Glutamatergic neuron (in vitro differentiated cells): ENCODE measurements at regions not wholly inside any gene's neighbourhood (a gene's known extent, or its start where the extent isn't known, plus 50 kb on each side); places are given as distances from the start of the nearest gene placed in this dataset.
"Not testable (repeated sequence)": the region's sequence is repeated elsewhere in the genome, so short reads cannot be mapped to it uniquely, and the experiment has no call there.

ENCODE experiments used
- DNase-seq: peaks from one replicate; pipeline ENCODE4 v3.0.0; 2022
- H3K27ac Mint-ChIP-seq: one replicate; pipeline ENCODE4 v1.8.0; 2020; ENCODE audit warnings: mild to moderate bottlenecking, mixed read lengths, inconsistent platforms; ENCODE audit not compliant: unreplicated experiment
- H3K27me3 Mint-ChIP-seq: one replicate; pipeline ENCODE4 v1.8.0; 2020; ENCODE audit warnings: mild to moderate bottlenecking, moderate library complexity, mixed read lengths, inconsistent platforms; ENCODE audit not compliant: unreplicated experiment
- H3K36me3 Mint-ChIP-seq: one replicate; pipeline ENCODE4 v1.8.0; 2020; ENCODE audit warnings: mild to moderate bottlenecking, mixed read lengths, inconsistent platforms; ENCODE audit not compliant: unreplicated experiment
- H3K4me1 Mint-ChIP-seq: one replicate; pipeline ENCODE4 v1.8.0; 2020; ENCODE audit warnings: mild to moderate bottlenecking, low read depth, mixed read lengths, inconsistent platforms; ENCODE audit not compliant: unreplicated experiment
- H3K4me3 Mint-ChIP-seq: one replicate; pipeline ENCODE4 v1.8.0; 2020; ENCODE audit warnings: mild to moderate bottlenecking, mixed read lengths, inconsistent platforms; ENCODE audit not compliant: unreplicated experiment
- H3K9me3 Mint-ChIP-seq: one replicate; pipeline ENCODE4 v1.8.0; 2020; ENCODE audit warnings: mild to moderate bottlenecking, moderate library complexity, mixed read lengths, inconsistent platforms; ENCODE audit not compliant: unreplicated experiment
- TF ChIP-seq, protein P1 (sequence below): fragments of 200-600 bp; sonication (generic); IDR thresholded peaks from one replicate; pipeline ENCODE4 v1.5.0; 2021; ENCODE audit not compliant: partially characterized antibody, unreplicated experiment

DNA sequence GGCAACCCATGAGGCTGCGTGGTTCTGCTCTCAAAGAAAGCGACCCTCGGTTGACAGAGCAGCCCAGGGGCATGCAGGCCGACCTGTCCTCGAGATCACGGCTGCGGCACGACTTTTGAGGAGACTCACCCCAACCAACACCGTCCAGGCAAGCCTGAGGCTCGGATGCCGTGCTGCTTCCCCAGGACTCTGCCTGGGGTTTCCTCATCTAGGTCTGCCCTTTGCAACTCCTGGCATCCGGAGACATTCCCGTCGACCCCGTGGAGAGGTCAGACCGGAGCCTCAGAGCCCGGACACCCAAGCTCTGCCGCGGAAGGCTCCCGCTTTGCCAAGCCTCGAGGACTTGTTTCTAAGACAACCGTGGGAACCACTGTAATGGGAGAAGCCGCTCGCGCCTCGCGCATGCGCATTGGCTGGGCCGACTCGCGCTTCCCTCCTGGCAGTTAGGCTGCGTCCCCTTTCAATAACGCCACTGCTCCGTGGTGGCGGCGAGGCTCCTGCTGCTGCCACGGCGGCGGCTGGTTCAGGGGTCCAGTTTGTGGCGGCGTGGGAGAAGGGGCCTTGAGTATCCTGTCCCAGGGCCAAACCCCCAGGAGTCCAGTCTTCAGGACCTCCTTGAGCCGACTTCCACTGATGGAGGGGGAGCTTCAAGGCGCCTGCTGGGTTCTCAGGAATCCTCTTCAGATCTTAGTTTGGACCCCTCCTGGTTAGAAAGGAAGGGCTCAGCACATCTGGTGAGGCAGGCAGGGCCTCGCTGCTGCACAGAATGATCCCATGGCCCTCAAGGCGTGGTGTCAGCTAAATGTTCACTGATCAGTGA is 101.7 kb upstream of the ZNF337 start:
- H3K27me3 Mint-ChIP-seq, H3K4me1 Mint-ChIP-seq, DNase-seq, H3K27ac Mint-ChIP-seq, H3K9me3 Mint-ChIP-seq, H3K4me3 Mint-ChIP-seq, H3K36me3 Mint-ChIP-seq: not testable (repeated sequence)

DNA sequence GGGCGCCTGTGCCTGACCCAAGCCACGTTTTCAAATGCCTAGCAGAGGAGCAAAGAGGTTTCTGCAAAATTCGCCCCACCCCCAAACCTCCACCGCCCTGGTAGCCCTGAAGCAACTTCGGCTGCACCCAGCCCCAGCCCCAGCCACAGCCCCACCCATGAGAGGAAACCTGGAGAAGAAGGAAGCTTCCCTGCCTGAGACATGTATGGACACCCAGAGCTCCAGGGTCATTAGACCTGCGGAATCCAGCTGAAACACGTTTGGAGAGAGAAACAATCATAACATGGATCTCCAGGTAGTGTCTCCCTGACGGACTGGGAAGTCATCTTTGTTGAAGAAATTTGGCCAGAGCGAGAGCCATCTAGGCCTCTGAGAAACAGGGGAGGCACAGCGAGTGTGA is 100.4 kb upstream of the ZNF337 start:
- H3K4me1 Mint-ChIP-seq, H3K36me3 Mint-ChIP-seq, H3K9me3 Mint-ChIP-seq, DNase-seq, H3K27me3 Mint-ChIP-seq, H3K4me3 Mint-ChIP-seq, H3K27ac Mint-ChIP-seq: not testable (repeated sequence)

- H3K27ac Mint-ChIP-seq, H3K9me3 Mint-ChIP-seq, DNase-seq, H3K4me1 Mint-ChIP-seq, H3K36me3 Mint-ChIP-seq, H3K4me3 Mint-ChIP-seq, H3K27me3 Mint-ChIP-seq: not testable (repeated sequence)
Observed at GRCh38 chr20:25777241-25777640, 80.6 kb upstream of the ZNF337 start.

GRCh38 chr20:25774711-25775110 is 78.1 kb upstream of the ZNF337 start:
- not testable (repeated sequence) for H3K27ac Mint-ChIP-seq, H3K9me3 Mint-ChIP-seq, H3K4me3 Mint-ChIP-seq, H3K27me3 Mint-ChIP-seq, H3K4me1 Mint-ChIP-seq, H3K36me3 Mint-ChIP-seq, DNase-seq

DNA sequence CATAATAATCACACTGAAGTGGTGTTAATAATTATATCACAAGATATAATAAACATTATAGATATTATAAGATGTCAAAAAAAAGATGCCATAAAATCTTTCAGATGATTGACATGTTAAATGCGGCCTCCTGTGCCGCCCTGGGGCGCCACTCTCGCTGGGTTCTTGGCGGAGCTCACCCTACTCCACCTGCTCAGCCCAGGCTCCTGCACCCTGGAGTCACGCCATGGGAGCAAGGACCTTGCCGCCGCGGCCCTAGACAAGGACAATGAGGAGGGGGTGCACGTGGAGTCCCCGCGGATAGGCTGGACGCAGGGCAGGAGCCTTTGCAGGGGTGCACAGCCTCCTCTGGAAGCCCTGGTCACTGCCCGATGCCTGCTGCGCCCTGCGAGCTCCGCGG is 77.5 kb upstream of the ZNF337 start:
- H3K27ac Mint-ChIP-seq, H3K36me3 Mint-ChIP-seq, H3K9me3 Mint-ChIP-seq, H3K27me3 Mint-ChIP-seq, DNase-seq, H3K4me3 Mint-ChIP-seq, H3K4me1 Mint-ChIP-seq: not testable (repeated sequence)

DNA sequence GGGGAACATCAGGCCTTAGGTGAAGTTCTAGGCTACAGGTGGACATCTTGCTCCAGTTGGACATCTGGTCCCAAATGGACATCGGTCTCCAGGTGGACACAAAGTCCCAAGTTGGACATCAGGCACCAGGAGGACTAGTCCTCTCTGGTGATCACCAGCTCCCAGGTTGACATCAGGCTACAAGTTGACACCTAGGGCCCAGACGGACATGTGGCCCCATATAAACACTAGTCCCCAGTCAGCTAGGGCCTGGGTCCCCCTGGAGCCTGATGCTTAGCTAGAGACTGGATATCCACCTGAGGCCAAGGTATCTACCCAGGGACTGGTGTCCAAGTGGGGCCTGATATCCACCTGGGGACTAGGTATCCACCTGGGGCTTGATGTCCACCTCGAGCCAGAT is 75.8 kb upstream of the ZNF337 start:
- not testable (repeated sequence) for H3K36me3 Mint-ChIP-seq, H3K27me3 Mint-ChIP-seq, H3K4me3 Mint-ChIP-seq, H3K9me3 Mint-ChIP-seq, H3K27ac Mint-ChIP-seq, H3K4me1 Mint-ChIP-seq, DNase-seq

GRCh38 chr20:25771818-25772217 is 75.2 kb upstream of the ZNF337 start:
- DNase-seq, H3K27me3 Mint-ChIP-seq, H3K27ac Mint-ChIP-seq, H3K4me3 Mint-ChIP-seq, H3K9me3 Mint-ChIP-seq, H3K36me3 Mint-ChIP-seq, H3K4me1 Mint-ChIP-seq: not testable (repeated sequence)

DNA sequence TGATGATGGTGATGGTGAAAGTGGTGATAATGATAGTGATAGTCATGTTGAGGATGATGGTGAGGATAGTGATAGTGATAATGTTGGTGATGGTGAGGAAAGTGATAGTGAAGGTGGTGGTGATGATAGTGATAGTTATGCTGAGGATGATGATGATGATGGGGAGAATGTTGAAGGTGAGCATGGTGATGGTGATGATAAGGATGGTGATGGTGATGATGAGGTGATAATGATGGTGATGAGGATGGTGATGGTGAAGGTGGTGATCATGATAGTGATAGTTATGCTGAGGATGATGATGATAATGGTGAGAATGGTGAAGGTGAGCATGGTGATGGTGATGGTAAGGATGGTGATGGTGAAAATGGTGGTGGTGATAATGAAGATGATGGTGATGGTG is 64.9 kb upstream of the ZNF337 start:
- Mint-ChIP-seq H3K36me3 (no peaks in the 10 kb centered on the region), H3K27me3 (peaks cover 1% of the 10 kb centered on the region), H3K4me3 (no peak overlapping the region), H3K27ac (no peak overlapping the region), H3K4me1 (no peaks in the 10 kb centered on the region), H3K9me3 (peaks cover 4% of the 10 kb centered on the region)
- no peak for DNase-seq
- TF ChIP-seq, protein P1, sequence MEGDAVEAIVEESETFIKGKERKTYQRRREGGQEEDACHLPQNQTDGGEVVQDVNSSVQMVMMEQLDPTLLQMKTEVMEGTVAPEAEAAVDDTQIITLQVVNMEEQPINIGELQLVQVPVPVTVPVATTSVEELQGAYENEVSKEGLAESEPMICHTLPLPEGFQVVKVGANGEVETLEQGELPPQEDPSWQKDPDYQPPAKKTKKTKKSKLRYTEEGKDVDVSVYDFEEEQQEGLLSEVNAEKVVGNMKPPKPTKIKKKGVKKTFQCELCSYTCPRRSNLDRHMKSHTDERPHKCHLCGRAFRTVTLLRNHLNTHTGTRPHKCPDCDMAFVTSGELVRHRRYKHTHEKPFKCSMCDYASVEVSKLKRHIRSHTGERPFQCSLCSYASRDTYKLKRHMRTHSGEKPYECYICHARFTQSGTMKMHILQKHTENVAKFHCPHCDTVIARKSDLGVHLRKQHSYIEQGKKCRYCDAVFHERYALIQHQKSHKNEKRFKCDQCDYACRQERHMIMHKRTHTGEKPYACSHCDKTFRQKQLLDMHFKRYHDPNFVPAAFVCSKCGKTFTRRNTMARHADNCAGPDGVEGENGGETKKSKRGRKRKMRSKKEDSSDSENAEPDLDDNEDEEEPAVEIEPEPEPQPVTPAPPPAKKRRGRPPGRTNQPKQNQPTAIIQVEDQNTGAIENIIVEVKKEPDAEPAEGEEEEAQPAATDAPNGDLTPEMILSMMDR: no peak

GRCh38 chr20:25761046-25761445 is 64.4 kb upstream of the ZNF337 start:
- not testable (repeated sequence) for H3K4me1 Mint-ChIP-seq

More at GRCh38 chr20:25761046-25761445, 64.4 kb upstream of the ZNF337 start:
- not testable (repeated sequence) for H3K36me3 Mint-ChIP-seq, H3K4me3 Mint-ChIP-seq, H3K27me3 Mint-ChIP-seq, DNase-seq, H3K9me3 Mint-ChIP-seq, H3K27ac Mint-ChIP-seq
